Endothelial cell of umbilical vein (primary cell): ENCODE measurements at regions not wholly inside any gene's neighbourhood (a gene's known extent, or its start where the extent isn't known, plus 50 kb on each side); places are given as distances from the start of the nearest gene placed in this dataset.

Experiments used
- BruUV-seq: library from RNA; stranded (reverse); fragments of 400-500 nt; replicated peaks from 2 replicates; lab custom pipeline; 2021; lab: Mats Ljungman, UMichigan
- CTCF ChIA-PET: fragments of 300-600, 350-600 bp; sonication (Branson Sonifier 250); formaldehyde crosslinking; loops from one replicate; lab custom pipeline; 2021; ENCODE audit warnings: antibody characterized with exemption, inconsistent platforms; lab: Charles Lee
- POLR2A ChIA-PET: fragments of 300-600, 350-600 bp; sonication (Branson Sonifier 250); formaldehyde crosslinking; loops from one replicate; lab custom pipeline; 2021; ENCODE audit warnings: antibody characterized with exemption, inconsistent platforms; lab: Charles Lee
- DNase-seq: peaks from one replicate; pipeline ENCODE4 v3.0.0-alpha.2; 2011; ENCODE audit warnings: low read depth, low spot score
- FAIRE-seq: peaks from 2 replicates; lab custom pipeline; 2011; peaks lifted over from hg19 to GRCh38; lab: Jason Lieb, UNC
- H2AFZ ChIP-seq: 2 replicates; pipeline ENCODE4 v1.6.0; 2012; ENCODE audit warnings: low read depth, low read length, control low read depth, inconsistent platforms
- H3K27ac ChIP-seq: 2 replicates; pipeline ENCODE4 v1.5.1; 2011; ENCODE audit warnings: low read depth, mild to moderate bottlenecking, control low read depth, low read length, moderate library complexity; ENCODE audit not compliant: insufficient read depth
- H3K27me3 ChIP-seq, 2 experiments: 2 replicates each; pipeline versions ENCODE4 v1.6.0 to v1.6.1; 2011; ENCODE audit warnings: low read length in 2 of 2, mixed read lengths in 1 of 2; ENCODE audit not compliant: control insufficient read depth in 2 of 2, insufficient read depth in 2 of 2
- H3K36me3 ChIP-seq, 2 experiments: 2 replicates in 1 of 2; 3 replicates in 1 of 2; pipeline ENCODE4 v1.5.1; 2011; ENCODE audit warnings: low read length in 2 of 2, mild to moderate bottlenecking in 1 of 2, moderate library complexity in 1 of 2; ENCODE audit not compliant: control insufficient read depth in 2 of 2, insufficient read depth in 2 of 2; ENCODE audit errors: extremely low read depth in 1 of 2
- H3K4me1 ChIP-seq: 3 replicates; pipeline ENCODE4 v1.5.1; 2011; ENCODE audit warnings: mild to moderate bottlenecking, low read length; ENCODE audit not compliant: control insufficient read depth, insufficient read depth; ENCODE audit errors: extremely low read depth
- H3K4me2 ChIP-seq: 2 replicates; pipeline ENCODE4 v1.6.1; 2011; ENCODE audit warnings: low read length, control low read depth, mixed read lengths; ENCODE audit not compliant: insufficient read depth
- H3K4me3 ChIP-seq, 3 experiments: fragments of 200-600 bp in 1 of 3; sonication (generic), shearing (Covaris generic) in 1 of 3; replicated peaks in 1 of 3; 2 replicates each; pipeline ENCODE4 v1.5.1; 2011 to 2016; ENCODE audit warnings: control low read depth in 3 of 3, low read length in 3 of 3, mild to moderate bottlenecking in 2 of 3, inconsistent platforms in 1 of 3, low read depth in 1 of 3, moderate library complexity in 1 of 3; ENCODE audit not compliant: insufficient read depth in 1 of 3
- H3K79me2 ChIP-seq: 2 replicates; pipeline ENCODE4 v1.6.0; 2012; ENCODE audit warnings: low read length, inconsistent platforms; ENCODE audit not compliant: control insufficient read depth, insufficient read depth
- H3K9ac ChIP-seq: replicated peaks from 2 replicates; pipeline ENCODE3; 2011; ENCODE audit warnings: low read length, control low read depth; ENCODE audit not compliant: insufficient read depth; ENCODE audit errors: extremely low read depth
- H3K9me1 ChIP-seq: replicated peaks from 3 replicates; pipeline ENCODE4 v1.6.0; 2011; ENCODE audit warnings: mild to moderate bottlenecking, low read length; ENCODE audit not compliant: control insufficient read depth, insufficient read depth; ENCODE audit errors: extremely low read depth
- H3K9me3 ChIP-seq: replicated peaks from 2 replicates; pipeline ENCODE4 v1.5.1; 2012; ENCODE audit warnings: low read length, inconsistent platforms; ENCODE audit not compliant: control insufficient read depth, insufficient read depth
- H4K20me1 ChIP-seq: replicated peaks from 2 replicates; pipeline ENCODE3; 2011; ENCODE audit warnings: mild to moderate bottlenecking, low read length; ENCODE audit not compliant: control insufficient read depth, insufficient read depth; ENCODE audit errors: extremely low read depth
- EZH2 ChIP-seq: IDR thresholded peaks from 2 replicates; pipeline ENCODE4 v1.6.1; 2012; ENCODE audit warnings: borderline replicate concordance, low read depth, mild to moderate bottlenecking, moderate library complexity, low read length, inconsistent platforms; ENCODE audit not compliant: severe bottlenecking
- FOS ChIP-seq: IDR thresholded peaks from 2 replicates; pipeline ENCODE4 v1.6.1; 2011; ENCODE audit warnings: mild to moderate bottlenecking, low read length, moderate library complexity, borderline replicate concordance; ENCODE audit not compliant: insufficient read depth
- GATA2 ChIP-seq: IDR thresholded peaks from 2 replicates; pipeline ENCODE4 v1.7.0; 2011; ENCODE audit warnings: low read depth, mild to moderate bottlenecking, moderate library complexity, mixed read lengths, low read length; ENCODE audit not compliant: insufficient read length, insufficient read depth
- JUN ChIP-seq: IDR thresholded peaks from 2 replicates; pipeline ENCODE4 v1.6.1; 2011; ENCODE audit warnings: borderline replicate concordance, low read depth; ENCODE audit not compliant: insufficient read length, insufficient read depth
- MYC ChIP-seq: IDR thresholded peaks from one replicate; pipeline ENCODE4 v1.6.1; 2011; ENCODE audit warnings: mild to moderate bottlenecking, low read depth, low read length
- POLR2A ChIP-seq: IDR thresholded peaks from 2 replicates; pipeline ENCODE4 v1.6.1; 2012; ENCODE audit warnings: low read depth, mild to moderate bottlenecking, control low read depth, low read length
- POLR2AphosphoS5 ChIP-seq: IDR thresholded peaks from 2 replicates; pipeline ENCODE4 v1.6.1; 2012; ENCODE audit warnings: low read depth, mild to moderate bottlenecking, control low read depth, low read length, moderate library complexity; ENCODE audit not compliant: insufficient read depth
- dilution Hi-C: fragments of 300-500 bp; cut with MboI; formaldehyde crosslinking; loops from one replicate; pipeline ENCODE4 v1.15.0; 2019; ENCODE audit warnings: low sequenced_read_pairs; ENCODE audit not compliant: extremely low pct_ligation_motif_present
- intact Hi-C: fragments of 100-400 bp; cut with micrococcal nuclease; formaldehyde crosslinking; loops from one replicate; pipeline ENCODE4 v1.10.0; 2022
- TF ChIP-seq, protein P1 (sequence below): IDR thresholded peaks from 2 replicates; pipeline ENCODE4 v1.6.1; 2011; ENCODE audit not compliant: insufficient read depth, insufficient read length
- TF ChIP-seq, protein P2 (sequence below), 2 donors: IDR thresholded peaks; 1 replicate in 1 of 2; 2 replicates in 1 of 2; pipeline ENCODE4 v1.5.1; 2011; ENCODE audit warnings: low read length in 2 of 2, mild to moderate bottlenecking in 2 of 2, moderate library complexity in 2 of 2, control low read depth in 1 of 2, inconsistent platforms in 1 of 2, low read depth in 1 of 2; ENCODE audit not compliant: insufficient read depth in 1 of 2; ENCODE audit errors: extremely low read depth in 1 of 2

- H3K9me3 ChIP-seq = no peaks in the 10 kb centered on the region
- no peaks in the 10 kb centered on the region for H3K9me1 ChIP-seq
- dilution Hi-C loops (no loop called here), intact Hi-C loops (loop anchor here (1.0 to 2.0 kb wide), 3 partner anchors 170 to 428 kb away; no protein-coding TSS in a partner anchor)
- ChIA-PET CTCF (interaction anchor here (1.1 to 7.6 kb wide), 11 partner anchors 16 to 632 kb away, joined by 3 to 401 read pairs (median 11); no protein-coding TSS in a partner anchor), POLR2A (no interaction called here)
- TF ChIP-seq EZH2 = no peak
- TF ChIP-seq, protein P1, sequence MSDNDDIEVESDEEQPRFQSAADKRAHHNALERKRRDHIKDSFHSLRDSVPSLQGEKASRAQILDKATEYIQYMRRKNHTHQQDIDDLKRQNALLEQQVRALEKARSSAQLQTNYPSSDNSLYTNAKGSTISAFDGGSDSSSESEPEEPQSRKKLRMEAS = no peak
- no peak for TF ChIP-seq POLR2AphosphoS5
- no peak for TF ChIP-seq MYC
- TF ChIP-seq, protein P2, sequence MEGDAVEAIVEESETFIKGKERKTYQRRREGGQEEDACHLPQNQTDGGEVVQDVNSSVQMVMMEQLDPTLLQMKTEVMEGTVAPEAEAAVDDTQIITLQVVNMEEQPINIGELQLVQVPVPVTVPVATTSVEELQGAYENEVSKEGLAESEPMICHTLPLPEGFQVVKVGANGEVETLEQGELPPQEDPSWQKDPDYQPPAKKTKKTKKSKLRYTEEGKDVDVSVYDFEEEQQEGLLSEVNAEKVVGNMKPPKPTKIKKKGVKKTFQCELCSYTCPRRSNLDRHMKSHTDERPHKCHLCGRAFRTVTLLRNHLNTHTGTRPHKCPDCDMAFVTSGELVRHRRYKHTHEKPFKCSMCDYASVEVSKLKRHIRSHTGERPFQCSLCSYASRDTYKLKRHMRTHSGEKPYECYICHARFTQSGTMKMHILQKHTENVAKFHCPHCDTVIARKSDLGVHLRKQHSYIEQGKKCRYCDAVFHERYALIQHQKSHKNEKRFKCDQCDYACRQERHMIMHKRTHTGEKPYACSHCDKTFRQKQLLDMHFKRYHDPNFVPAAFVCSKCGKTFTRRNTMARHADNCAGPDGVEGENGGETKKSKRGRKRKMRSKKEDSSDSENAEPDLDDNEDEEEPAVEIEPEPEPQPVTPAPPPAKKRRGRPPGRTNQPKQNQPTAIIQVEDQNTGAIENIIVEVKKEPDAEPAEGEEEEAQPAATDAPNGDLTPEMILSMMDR (IDR thresholded peaks at IDR 0.05; ENCODE audit: extremely low read depth in 1 of 2, insufficient read depth in 1 of 2, low read depth in 1 of 2, low read length in 2 of 2) = no peak
- no peak for TF ChIP-seq FOS
- TF ChIP-seq JUN = no peak
- TF ChIP-seq GATA2 = no peak
- TF ChIP-seq POLR2A = no peak
- no peaks in the 10 kb centered on the region for H3K4me1 ChIP-seq
- peaks cover 10 to 20% of the 10 kb centered on the region in 2 experiments for H3K27me3 ChIP-seq
- H3K4me3 ChIP-seq = no peak overlapping the region
- no peak overlapping the region for H3K4me2 ChIP-seq
- no peak overlapping the region for H2AFZ ChIP-seq
- DNase-seq (no peak), FAIRE-seq (no peak)
- no peaks in the 10 kb centered on the region for H3K36me3 ChIP-seq
- BruUV-seq = no TSS peak
- H3K9ac ChIP-seq = no peak overlapping the region
- no peak overlapping the region for H3K27ac ChIP-seq
- no peaks in the 10 kb centered on the region for H4K20me1 ChIP-seq
- no peaks in the 10 kb centered on the region for H3K79me2 ChIP-seq
Observed at GRCh38 chr22:22958621-22959020, 71.0 kb downstream of the IGLL5 start.
